Erythroblast (primary cell): ENCODE measurements at regions not wholly inside any gene's neighbourhood (a gene's known extent, or its start where the extent isn't known, plus 50 kb on each side); places are given as distances from the start of the nearest gene placed in this dataset.

ENCODE experiments used
- GATA1 ChIP-seq: IDR thresholded peaks from 2 replicates; pipeline ENCODE4 v1.6.1; 2011; ENCODE audit warnings: low read depth, mild to moderate bottlenecking, control low read depth, low read length, moderate library complexity
- POLR2A ChIP-seq: IDR thresholded peaks from 2 replicates; pipeline ENCODE4 v1.6.1; 2011; ENCODE audit warnings: mild to moderate bottlenecking, low read length

DNA sequence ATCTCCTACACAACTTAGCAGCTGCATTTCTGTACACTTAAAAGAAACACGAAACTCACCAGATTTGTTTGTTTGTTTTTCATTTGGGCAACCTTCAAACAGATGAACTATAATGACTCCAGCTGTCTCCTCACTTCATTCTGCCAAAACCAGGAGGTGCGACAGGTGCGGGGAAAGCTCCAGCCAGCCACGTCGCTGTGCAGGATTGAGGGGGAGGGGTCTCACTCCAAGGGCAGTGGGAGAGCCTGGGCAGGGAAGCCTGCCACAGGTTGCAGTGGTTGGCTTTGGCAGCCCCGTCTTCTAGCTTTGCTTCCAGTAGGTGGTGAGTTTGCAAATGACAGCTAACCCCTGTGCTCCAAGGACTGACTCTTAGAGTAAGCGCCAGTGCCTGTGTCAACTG lies 215.8 kb downstream of the CEMIP2 start:
- TF ChIP-seq POLR2A (no peak), GATA1 (no peak)
